ENCODE measurements at regions not wholly inside any gene's neighbourhood (a gene's known extent, or its start where the extent isn't known, plus 50 kb on each side); places are given as distances from the start of the nearest gene placed in this dataset.
A peak's percentile ranks its signal among the peaks of the same experiment; 100 is the strongest.

DNA sequence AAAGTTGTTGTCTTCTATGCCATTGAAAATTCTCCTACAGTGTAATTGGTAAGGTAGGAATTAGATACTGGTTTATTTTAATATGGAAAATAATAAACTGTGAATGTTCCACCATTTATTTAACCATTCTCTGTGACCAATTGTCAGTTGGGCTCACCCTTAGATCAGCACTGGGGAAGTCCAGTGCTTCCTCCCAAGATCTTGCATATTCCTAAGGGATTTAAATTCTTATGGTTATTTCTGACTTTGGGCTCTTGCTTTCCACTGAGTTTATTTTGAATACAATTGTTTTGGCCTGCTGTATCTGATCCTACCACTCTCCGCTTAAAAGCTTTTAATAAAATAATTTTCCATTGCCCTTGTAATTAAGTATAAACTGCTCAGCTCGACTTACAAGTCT is 137.4 kb downstream of the OR2K2 start:
- TF ChIP-seq, protein P1, sequence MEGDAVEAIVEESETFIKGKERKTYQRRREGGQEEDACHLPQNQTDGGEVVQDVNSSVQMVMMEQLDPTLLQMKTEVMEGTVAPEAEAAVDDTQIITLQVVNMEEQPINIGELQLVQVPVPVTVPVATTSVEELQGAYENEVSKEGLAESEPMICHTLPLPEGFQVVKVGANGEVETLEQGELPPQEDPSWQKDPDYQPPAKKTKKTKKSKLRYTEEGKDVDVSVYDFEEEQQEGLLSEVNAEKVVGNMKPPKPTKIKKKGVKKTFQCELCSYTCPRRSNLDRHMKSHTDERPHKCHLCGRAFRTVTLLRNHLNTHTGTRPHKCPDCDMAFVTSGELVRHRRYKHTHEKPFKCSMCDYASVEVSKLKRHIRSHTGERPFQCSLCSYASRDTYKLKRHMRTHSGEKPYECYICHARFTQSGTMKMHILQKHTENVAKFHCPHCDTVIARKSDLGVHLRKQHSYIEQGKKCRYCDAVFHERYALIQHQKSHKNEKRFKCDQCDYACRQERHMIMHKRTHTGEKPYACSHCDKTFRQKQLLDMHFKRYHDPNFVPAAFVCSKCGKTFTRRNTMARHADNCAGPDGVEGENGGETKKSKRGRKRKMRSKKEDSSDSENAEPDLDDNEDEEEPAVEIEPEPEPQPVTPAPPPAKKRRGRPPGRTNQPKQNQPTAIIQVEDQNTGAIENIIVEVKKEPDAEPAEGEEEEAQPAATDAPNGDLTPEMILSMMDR (IDR thresholded peaks at IDR 0.05; ENCODE audit: insufficient read depth, low read depth, low read length), result no peak
- no peak for TF ChIP-seq EZH2 (IDR thresholded peaks at IDR 0.05; ENCODE audit: insufficient read depth, low read length)
- no peaks in the 10 kb centered on the region for H4K20me1 ChIP-seq (ENCODE audit: insufficient read depth, low read length)
- H2AFZ ChIP-seq (ENCODE audit: low read depth, low read length), result no peak overlapping the region
- Mint-ChIP-seq H3K27me3 (ENCODE audit: low read depth, unreplicated experiment) (no peaks in the 10 kb centered on the region), H3K36me3 (ENCODE audit: low read depth, unreplicated experiment) (peaks cover 1% of the 10 kb centered on the region), H3K4me3 (ENCODE audit: unreplicated experiment) (no peak overlapping the region), H3K4me1 (ENCODE audit: low read depth, unreplicated experiment) (no peaks in the 10 kb centered on the region), H3K27ac (ENCODE audit: unreplicated experiment) (no peak overlapping the region), H3K9me3 (ENCODE audit: unreplicated experiment) (no peaks in the 10 kb centered on the region)
- no peak for DNase-seq (ENCODE audit: low read depth)
- no peaks in the 10 kb centered on the region for H3K4me1 ChIP-seq (ENCODE audit: insufficient read depth, low read length)
- no peaks in the 10 kb centered on the region for H3K27me3 ChIP-seq (ENCODE audit: insufficient read depth, low read length)
- no peak overlapping the region for H3K4me3 ChIP-seq (ENCODE audit: insufficient read depth, low read depth, low read length)
- H3K79me2 ChIP-seq (ENCODE audit: insufficient read depth, low read length), result no peaks in the 10 kb centered on the region
- no peak for FAIRE-seq
- no peaks in the 10 kb centered on the region for H3K9me3 ChIP-seq (ENCODE audit: insufficient read depth, low read depth, low read length)
- no peak overlapping the region for H3K4me2 ChIP-seq (ENCODE audit: low read length)
- H3K9ac ChIP-seq (ENCODE audit: low read length), result no peak overlapping the region
- no peaks in the 10 kb centered on the region for H3K36me3 ChIP-seq (ENCODE audit: insufficient read depth, low read length)
- H3K27ac ChIP-seq (ENCODE audit: low read depth, low read length), result no peak overlapping the region

DNA sequence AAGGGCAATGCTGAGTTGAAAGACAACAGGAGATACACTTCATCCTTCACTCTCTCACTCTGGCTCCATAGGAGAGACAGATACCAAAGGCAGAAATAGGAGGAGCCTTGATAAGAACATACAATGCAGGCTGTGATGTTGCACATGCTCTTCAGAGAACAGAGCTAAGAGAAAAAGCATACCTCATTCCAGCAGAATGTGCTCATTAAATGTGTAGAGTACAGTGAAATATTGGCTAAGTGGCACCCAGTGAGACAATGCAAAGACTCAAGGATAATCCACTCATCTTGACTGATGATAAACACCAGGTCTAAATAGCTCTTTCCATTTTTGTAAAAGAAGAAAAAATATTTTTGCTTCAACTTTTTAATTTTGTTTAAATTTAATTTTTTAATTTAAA is 139.7 kb downstream of the OR2K2 start:
- H3K9ac ChIP-seq (ENCODE audit: low read length), result no peak overlapping the region
- TF ChIP-seq, protein P1 (IDR thresholded peaks at IDR 0.05; ENCODE audit: insufficient read depth, low read depth, low read length), result no peak
- no peak for TF ChIP-seq EZH2 (IDR thresholded peaks at IDR 0.05; ENCODE audit: insufficient read depth, low read length)
- no peak for FAIRE-seq
- H3K36me3 ChIP-seq (ENCODE audit: insufficient read depth, low read length), result no peaks in the 10 kb centered on the region
- H3K9me3 Mint-ChIP-seq (ENCODE audit: unreplicated experiment), result no peaks in the 10 kb centered on the region
- no peaks in the 10 kb centered on the region for H3K9me3 ChIP-seq (ENCODE audit: insufficient read depth, low read depth, low read length)
- H3K4me1 ChIP-seq (ENCODE audit: insufficient read depth, low read length), result no peaks in the 10 kb centered on the region
- no peak overlapping the region for H3K4me3 ChIP-seq (ENCODE audit: insufficient read depth, low read depth, low read length)
- no peaks in the 10 kb centered on the region for H3K27me3 Mint-ChIP-seq (ENCODE audit: low read depth, unreplicated experiment)
- no peak overlapping the region for H3K4me3 Mint-ChIP-seq (ENCODE audit: unreplicated experiment)
- H3K4me2 ChIP-seq (ENCODE audit: low read length), result no peak overlapping the region
- no peak overlapping the region for H2AFZ ChIP-seq (ENCODE audit: low read depth, low read length)
- no peaks in the 10 kb centered on the region for H3K36me3 Mint-ChIP-seq (ENCODE audit: low read depth, unreplicated experiment)
- no peaks in the 10 kb centered on the region for H3K4me1 Mint-ChIP-seq (ENCODE audit: low read depth, unreplicated experiment)
- H3K79me2 ChIP-seq (ENCODE audit: insufficient read depth, low read length), result no peaks in the 10 kb centered on the region
- no peaks in the 10 kb centered on the region for H4K20me1 ChIP-seq (ENCODE audit: insufficient read depth, low read length)
- H3K27me3 ChIP-seq (ENCODE audit: insufficient read depth, low read length), result no peaks in the 10 kb centered on the region
- no peak for DNase-seq (ENCODE audit: low read depth)
- no peak overlapping the region for H3K27ac ChIP-seq (ENCODE audit: low read depth, low read length)
- H3K27ac Mint-ChIP-seq (ENCODE audit: unreplicated experiment), result no peak overlapping the region

DNA sequence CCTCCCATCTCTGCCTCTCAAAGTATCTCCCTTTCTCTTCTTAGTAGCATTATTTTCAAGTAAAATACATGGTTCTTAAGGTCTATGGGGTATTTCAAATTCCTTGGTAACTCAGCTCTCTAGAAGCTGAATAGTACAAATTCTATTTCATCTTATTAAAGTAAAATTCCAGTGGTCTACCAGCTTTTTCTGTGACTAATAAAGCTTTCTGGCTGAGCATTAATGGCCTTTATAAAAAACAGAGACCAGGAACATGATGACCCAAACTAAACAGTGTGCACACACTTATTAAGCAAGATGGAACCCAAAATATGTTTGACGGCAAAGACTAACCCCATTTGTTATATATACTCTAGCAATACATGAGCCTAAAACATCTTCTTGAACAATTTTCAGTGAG is 142.6 kb downstream of the OR2K2 start:
- Histone ChIP-seq H2AFZ (ENCODE audit: low read depth, low read length) (no peak overlapping the region), H3K79me2 (ENCODE audit: insufficient read depth, low read length) (no peaks in the 10 kb centered on the region), H3K4me1 (ENCODE audit: insufficient read depth, low read length) (no peaks in the 10 kb centered on the region), H3K27me3 (ENCODE audit: insufficient read depth, low read length) (no peaks in the 10 kb centered on the region), H3K4me3 (ENCODE audit: insufficient read depth, low read depth, low read length) (no peak overlapping the region), H3K27ac (ENCODE audit: low read depth, low read length) (no peak overlapping the region), H3K9me3 (ENCODE audit: insufficient read depth, low read depth, low read length) (no peaks in the 10 kb centered on the region), H3K4me2 (ENCODE audit: low read length) (no peak overlapping the region), H4K20me1 (ENCODE audit: insufficient read depth, low read length) (no peaks in the 10 kb centered on the region), H3K36me3 (ENCODE audit: insufficient read depth, low read length) (no peaks in the 10 kb centered on the region), H3K9ac (ENCODE audit: low read length) (no peak overlapping the region)
- H3K27ac Mint-ChIP-seq (ENCODE audit: unreplicated experiment), result no peak overlapping the region
- peak; percentile 47 for DNase-seq (ENCODE audit: low read depth)
- no peaks in the 10 kb centered on the region for H3K4me1 Mint-ChIP-seq (ENCODE audit: low read depth, unreplicated experiment)
- TF ChIP-seq, protein P1 (IDR thresholded peaks at IDR 0.05; ENCODE audit: insufficient read depth, low read depth, low read length), result no peak
- no peak for TF ChIP-seq EZH2 (IDR thresholded peaks at IDR 0.05; ENCODE audit: insufficient read depth, low read length)
- no peak overlapping the region for H3K4me3 Mint-ChIP-seq (ENCODE audit: unreplicated experiment)
- H3K9me3 Mint-ChIP-seq (ENCODE audit: unreplicated experiment), result no peaks in the 10 kb centered on the region
- no peak for FAIRE-seq
- H3K36me3 Mint-ChIP-seq (ENCODE audit: low read depth, unreplicated experiment), result no peaks in the 10 kb centered on the region
- no peaks in the 10 kb centered on the region for H3K27me3 Mint-ChIP-seq (ENCODE audit: low read depth, unreplicated experiment)
